ENCODE measurements at regions not wholly inside any gene's neighbourhood (a gene's known extent, or its start where the extent isn't known, plus 50 kb on each side); places are given as distances from the start of the nearest gene placed in this dataset.

GRCh38 chr11:37812281-37812880 lies 1214.3 kb upstream of the RAG2 start:
- no peak overlapping the region for H3K27ac Mint-ChIP-seq
- no peak overlapping the region for H3K4me3 Mint-ChIP-seq
- no peak for DNase-seq
- H3K36me3 Mint-ChIP-seq (ENCODE audit: low read depth): no peaks in the 10 kb centered on the region
- no peaks in the 10 kb centered on the region for H3K9me3 Mint-ChIP-seq
- H3K4me1 Mint-ChIP-seq (ENCODE audit: low read depth): no peaks in the 10 kb centered on the region
- CTCF ChIA-PET: no interaction called here
- intact Hi-C loops (cut with micrococcal nuclease): no loop called here
- no peaks in the 10 kb centered on the region for H3K27me3 Mint-ChIP-seq (ENCODE audit: low read depth)

GRCh38 chr11:37811349-37811748 lies 1213.3 kb upstream of the RAG2 start:
- no peaks in the 10 kb centered on the region for H3K27me3 Mint-ChIP-seq (ENCODE audit: low read depth)
- peaks cover 2% of the 10 kb centered on the region for H3K9me3 Mint-ChIP-seq
- no peaks in the 10 kb centered on the region for H3K36me3 Mint-ChIP-seq (ENCODE audit: low read depth)
- CTCF ChIA-PET: no interaction called here
- no peak overlapping the region for H3K27ac Mint-ChIP-seq
- intact Hi-C loops (cut with micrococcal nuclease): no loop called here
- DNase-seq: no peak
- no peak overlapping the region for H3K4me3 Mint-ChIP-seq
- no peaks in the 10 kb centered on the region for H3K4me1 Mint-ChIP-seq (ENCODE audit: low read depth)

- Mint-ChIP-seq H3K27ac (no peak overlapping the region), H3K36me3 (ENCODE audit: low read depth) (no peaks in the 10 kb centered on the region), H3K27me3 (ENCODE audit: low read depth) (no peaks in the 10 kb centered on the region), H3K4me1 (ENCODE audit: low read depth) (no peaks in the 10 kb centered on the region), H3K4me3 (no peak overlapping the region), H3K9me3 (peaks cover 5% of the 10 kb centered on the region)
- DNase-seq: no peak
- CTCF ChIA-PET: interaction anchor here (0.6 kb wide), 1 partner anchor 1164 kb away, joined by 3 read pairs; no protein-coding TSS in a partner anchor
- intact Hi-C loops (cut with micrococcal nuclease): no loop called here
Observed at GRCh38 chr11:37804666-37805065, 1206.6 kb upstream of the RAG2 start.

GRCh38 chr11:37788141-37788877 lies 1190.3 kb upstream of the RAG2 start:
- peaks cover 27% of the 10 kb centered on the region for H3K9me3 Mint-ChIP-seq
- H3K4me1 Mint-ChIP-seq (ENCODE audit: low read depth): no peaks in the 10 kb centered on the region
- H3K4me3 Mint-ChIP-seq: no peak overlapping the region
- intact Hi-C loops (cut with micrococcal nuclease): no loop called here
- no peak for DNase-seq
- H3K36me3 Mint-ChIP-seq (ENCODE audit: low read depth): no peaks in the 10 kb centered on the region
- H3K27ac Mint-ChIP-seq: no peak overlapping the region
- H3K27me3 Mint-ChIP-seq (ENCODE audit: low read depth): no peaks in the 10 kb centered on the region
- CTCF ChIA-PET: no interaction called here

- peaks cover 38% of the 10 kb centered on the region for H3K9me3 Mint-ChIP-seq
- CTCF ChIA-PET: no interaction called here
- H3K27ac Mint-ChIP-seq: no peak overlapping the region
- H3K4me3 Mint-ChIP-seq: no peak overlapping the region
- H3K4me1 Mint-ChIP-seq (ENCODE audit: low read depth): no peaks in the 10 kb centered on the region
- intact Hi-C loops (cut with micrococcal nuclease): no loop called here
- peaks cover 2% of the 10 kb centered on the region for H3K36me3 Mint-ChIP-seq (ENCODE audit: low read depth)
- DNase-seq: no peak
- H3K27me3 Mint-ChIP-seq (ENCODE audit: low read depth): no peaks in the 10 kb centered on the region
Observed at GRCh38 chr11:37786214-37786755, 1188.2 kb upstream of the RAG2 start.

DNA sequence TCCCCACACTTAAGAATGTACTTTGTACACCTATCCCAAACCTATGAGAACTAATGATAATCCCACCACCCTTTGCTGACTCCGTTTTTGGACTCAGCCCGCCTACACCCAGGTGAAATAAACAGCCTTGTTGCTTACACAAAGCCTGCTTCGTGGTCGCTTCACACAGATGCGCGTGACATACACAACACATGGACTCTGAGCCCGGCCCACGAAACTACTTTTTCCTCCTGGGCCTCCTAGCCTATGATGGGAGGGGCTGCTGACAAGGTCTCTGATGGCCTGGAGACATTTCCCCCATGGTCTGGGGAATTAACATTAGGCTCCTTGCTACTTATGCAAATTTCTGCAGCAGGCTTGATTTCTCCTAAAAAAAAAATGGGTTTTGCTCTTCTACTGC lies 1176.4 kb upstream of the RAG2 start:
- Mint-ChIP-seq H3K4me3 (no peak overlapping the region), H3K27ac (no peak overlapping the region), H3K4me1 (ENCODE audit: low read depth) (no peaks in the 10 kb centered on the region), H3K9me3 (peaks cover 10% of the 10 kb centered on the region), H3K27me3 (ENCODE audit: low read depth) (no peaks in the 10 kb centered on the region), H3K36me3 (ENCODE audit: low read depth) (no peaks in the 10 kb centered on the region)
- intact Hi-C loops (cut with micrococcal nuclease): no loop called here
- CTCF ChIA-PET: no interaction called here
- DNase-seq: no peak

DNA sequence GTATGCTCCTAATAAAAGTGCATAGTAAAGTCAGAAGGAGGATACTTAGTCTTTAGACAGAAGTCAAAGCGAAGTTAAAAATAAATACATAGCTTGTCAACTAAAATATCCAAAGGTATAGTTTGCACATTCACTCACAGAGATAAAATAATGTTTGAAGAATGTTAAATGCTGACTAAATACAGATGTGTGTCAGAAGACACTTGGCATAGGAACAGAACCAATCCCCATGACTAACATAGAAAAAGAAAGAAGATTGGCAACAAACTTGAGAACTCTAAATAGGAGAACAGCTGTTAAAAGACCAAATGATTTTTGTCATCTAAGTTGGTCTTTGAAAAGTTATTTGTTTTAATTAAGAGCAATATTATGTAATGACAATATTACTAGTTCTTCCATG lies 1172.1 kb upstream of the RAG2 start:
- H3K4me1 Mint-ChIP-seq (ENCODE audit: low read depth): no peaks in the 10 kb centered on the region
- no peak overlapping the region for H3K27ac Mint-ChIP-seq
- H3K4me3 Mint-ChIP-seq: no peak overlapping the region
- H3K27me3 Mint-ChIP-seq (ENCODE audit: low read depth): no peaks in the 10 kb centered on the region
- CTCF ChIA-PET: no interaction called here
- intact Hi-C loops (cut with micrococcal nuclease): no loop called here
- no peaks in the 10 kb centered on the region for H3K36me3 Mint-ChIP-seq (ENCODE audit: low read depth)
- peaks cover 4% of the 10 kb centered on the region for H3K9me3 Mint-ChIP-seq
- DNase-seq: no peak

- DNase-seq: no peak
- Mint-ChIP-seq H3K27ac (no peak overlapping the region), H3K4me1 (ENCODE audit: low read depth) (no peaks in the 10 kb centered on the region), H3K4me3 (no peak overlapping the region), H3K27me3 (ENCODE audit: low read depth) (no peaks in the 10 kb centered on the region), H3K36me3 (ENCODE audit: low read depth) (no peaks in the 10 kb centered on the region), H3K9me3 (peaks cover 10% of the 10 kb centered on the region)
- CTCF ChIA-PET: no interaction called here
- intact Hi-C loops (cut with micrococcal nuclease): no loop called here
Observed at GRCh38 chr11:37762079-37762478, 1164.0 kb upstream of the RAG2 start.

DNA sequence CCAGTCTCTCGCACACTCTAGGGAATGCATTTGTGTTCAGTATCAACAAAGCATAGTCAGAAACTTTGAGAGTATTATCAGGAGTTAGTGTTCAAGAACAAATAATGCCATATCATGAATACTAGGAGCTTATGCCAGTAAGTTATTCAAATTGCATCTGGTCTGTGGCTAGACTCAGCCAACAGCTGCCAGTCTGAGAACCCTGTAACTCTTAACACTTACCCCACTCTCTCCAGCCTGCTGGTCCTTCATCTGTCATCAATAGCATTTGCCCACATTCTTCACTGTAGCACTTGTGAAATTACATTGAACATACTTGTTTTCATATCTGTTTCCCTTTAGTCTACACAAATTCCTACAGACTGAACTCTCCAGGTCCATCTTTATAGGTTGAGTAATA lies 1157.5 kb upstream of the RAG2 start:
- Mint-ChIP-seq H3K4me3 (no peak overlapping the region), H3K4me1 (ENCODE audit: low read depth) (no peaks in the 10 kb centered on the region), H3K9me3 (peaks cover 7% of the 10 kb centered on the region), H3K27me3 (ENCODE audit: low read depth) (no peaks in the 10 kb centered on the region), H3K36me3 (ENCODE audit: low read depth) (no peaks in the 10 kb centered on the region), H3K27ac (no peak overlapping the region)
- no peak for DNase-seq
- CTCF ChIA-PET: no interaction called here
- intact Hi-C loops (cut with micrococcal nuclease): no loop called here

GRCh38 chr11:37748641-37749040 lies 1150.6 kb upstream of the RAG2 start:
- Mint-ChIP-seq H3K4me1 (ENCODE audit: low read depth) (no peaks in the 10 kb centered on the region), H3K27ac (no peak overlapping the region), H3K36me3 (ENCODE audit: low read depth) (no peaks in the 10 kb centered on the region), H3K9me3 (peaks cover 8% of the 10 kb centered on the region), H3K27me3 (ENCODE audit: low read depth) (no peaks in the 10 kb centered on the region), H3K4me3 (no peak overlapping the region)
- no peak for DNase-seq
- intact Hi-C loops (cut with micrococcal nuclease): no loop called here
- CTCF ChIA-PET: no interaction called here

- Mint-ChIP-seq H3K36me3 (ENCODE audit: low read depth) (no peaks in the 10 kb centered on the region), H3K27me3 (ENCODE audit: low read depth) (no peaks in the 10 kb centered on the region), H3K27ac (no peak overlapping the region), H3K4me1 (ENCODE audit: low read depth) (no peaks in the 10 kb centered on the region), H3K9me3 (peaks cover 8% of the 10 kb centered on the region), H3K4me3 (no peak overlapping the region)
- intact Hi-C loops (cut with micrococcal nuclease): no loop called here
- CTCF ChIA-PET: interaction anchor here (0.5 kb wide), 1 partner anchor 548 kb away, joined by 3 read pairs; no protein-coding TSS in a partner anchor
- DNase-seq: no peak
Observed at GRCh38 chr11:37747121-37747520, 1149.1 kb upstream of the RAG2 start.

GRCh38 chr11:37727371-37727770 lies 1129.3 kb upstream of the RAG2 start:
- Mint-ChIP-seq H3K4me3 (no peak overlapping the region), H3K9me3 (peaks cover 6% of the 10 kb centered on the region), H3K27me3 (ENCODE audit: low read depth) (no peaks in the 10 kb centered on the region), H3K4me1 (ENCODE audit: low read depth) (no peaks in the 10 kb centered on the region), H3K36me3 (ENCODE audit: low read depth) (no peaks in the 10 kb centered on the region), H3K27ac (no peak overlapping the region)
- DNase-seq: no peak
- CTCF ChIA-PET: no interaction called here
- intact Hi-C loops (cut with micrococcal nuclease): no loop called here

DNA sequence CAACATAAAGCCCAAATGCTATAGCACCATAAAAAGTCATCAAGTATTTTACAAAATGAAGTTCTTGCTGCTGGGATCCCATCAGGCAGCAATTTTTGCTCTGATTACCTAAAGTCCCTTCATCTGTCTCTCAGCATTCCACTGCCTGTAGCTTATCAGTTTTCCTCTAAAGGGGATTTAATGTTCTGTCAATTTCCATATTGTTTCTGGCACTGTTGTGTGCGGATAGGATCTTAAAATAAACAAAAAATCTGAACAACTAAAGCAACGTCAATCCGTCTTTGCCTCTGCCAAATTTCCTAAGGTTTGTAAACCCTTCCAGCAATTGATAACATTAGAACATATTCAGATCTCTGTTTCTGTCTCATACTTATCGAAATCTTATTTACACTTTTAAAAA lies 1126.3 kb upstream of the RAG2 start:
- Mint-ChIP-seq H3K4me3 (no peak overlapping the region), H3K27ac (no peak overlapping the region), H3K4me1 (ENCODE audit: low read depth) (no peaks in the 10 kb centered on the region), H3K27me3 (ENCODE audit: low read depth) (no peaks in the 10 kb centered on the region), H3K9me3 (peaks cover 10% of the 10 kb centered on the region), H3K36me3 (ENCODE audit: low read depth) (no peaks in the 10 kb centered on the region)
- CTCF ChIA-PET: interaction anchor here (0.7 kb wide), 1 partner anchor 100 kb away, joined by 4 read pairs; no protein-coding TSS in a partner anchor
- intact Hi-C loops (cut with micrococcal nuclease): no loop called here
- no peak for DNase-seq

Measured in activated naive CD4-positive, alpha-beta T cell treated with anti-CD3 and anti-CD28 coated beads for 36 hours (primary cell).